Endothelial cell (in vitro differentiated cells): ENCODE measurements at regions not wholly inside any gene's neighbourhood (a gene's known extent, or its start where the extent isn't known, plus 50 kb on each side); places are given as distances from the start of the nearest gene placed in this dataset.

Experiments used
- DNase-seq: peaks from one replicate; pipeline ENCODE4 v3.0.0; 2021; ENCODE audit warnings: low spot score
- H3K27ac Mint-ChIP-seq: one replicate; pipeline ENCODE4 v1.8.0; 2021; ENCODE audit warnings: mixed read lengths, inconsistent platforms; ENCODE audit not compliant: unreplicated experiment
- H3K27me3 Mint-ChIP-seq: one replicate; pipeline ENCODE4 v1.8.0; 2021; ENCODE audit warnings: mild to moderate bottlenecking, moderate library complexity, mixed read lengths, inconsistent platforms; ENCODE audit not compliant: unreplicated experiment
- H3K36me3 Mint-ChIP-seq: one replicate; pipeline ENCODE4 v1.8.0; 2021; ENCODE audit warnings: mild to moderate bottlenecking, low read depth, mixed read lengths, inconsistent platforms; ENCODE audit not compliant: unreplicated experiment
- H3K4me1 Mint-ChIP-seq: one replicate; pipeline ENCODE4 v1.8.0; 2021; ENCODE audit warnings: mild to moderate bottlenecking, mixed read lengths, inconsistent platforms; ENCODE audit not compliant: unreplicated experiment
- H3K4me3 Mint-ChIP-seq: one replicate; pipeline ENCODE4 v1.8.0; 2021; ENCODE audit warnings: mild to moderate bottlenecking, mixed read lengths, inconsistent platforms; ENCODE audit not compliant: unreplicated experiment
- H3K9me3 Mint-ChIP-seq: one replicate; pipeline ENCODE4 v1.8.0; 2021; ENCODE audit warnings: mixed read lengths, inconsistent platforms; ENCODE audit not compliant: unreplicated experiment
- TF ChIP-seq, protein P1 (sequence below): fragments of 200-600 bp; sonication (generic); IDR thresholded peaks from one replicate; pipeline ENCODE4 v1.5.0; 2021; ENCODE audit warnings: antibody characterized with exemption; ENCODE audit not compliant: unreplicated experiment

- Mint-ChIP-seq H3K4me3 (no peak overlapping the region), H3K27me3 (no peaks in the 10 kb centered on the region), H3K4me1 (peaks cover 8% of the 10 kb centered on the region), H3K9me3 (no peaks in the 10 kb centered on the region), H3K27ac (no peak overlapping the region), H3K36me3 (no peaks in the 10 kb centered on the region)
- DNase-seq = no peak
- TF ChIP-seq, protein P1, sequence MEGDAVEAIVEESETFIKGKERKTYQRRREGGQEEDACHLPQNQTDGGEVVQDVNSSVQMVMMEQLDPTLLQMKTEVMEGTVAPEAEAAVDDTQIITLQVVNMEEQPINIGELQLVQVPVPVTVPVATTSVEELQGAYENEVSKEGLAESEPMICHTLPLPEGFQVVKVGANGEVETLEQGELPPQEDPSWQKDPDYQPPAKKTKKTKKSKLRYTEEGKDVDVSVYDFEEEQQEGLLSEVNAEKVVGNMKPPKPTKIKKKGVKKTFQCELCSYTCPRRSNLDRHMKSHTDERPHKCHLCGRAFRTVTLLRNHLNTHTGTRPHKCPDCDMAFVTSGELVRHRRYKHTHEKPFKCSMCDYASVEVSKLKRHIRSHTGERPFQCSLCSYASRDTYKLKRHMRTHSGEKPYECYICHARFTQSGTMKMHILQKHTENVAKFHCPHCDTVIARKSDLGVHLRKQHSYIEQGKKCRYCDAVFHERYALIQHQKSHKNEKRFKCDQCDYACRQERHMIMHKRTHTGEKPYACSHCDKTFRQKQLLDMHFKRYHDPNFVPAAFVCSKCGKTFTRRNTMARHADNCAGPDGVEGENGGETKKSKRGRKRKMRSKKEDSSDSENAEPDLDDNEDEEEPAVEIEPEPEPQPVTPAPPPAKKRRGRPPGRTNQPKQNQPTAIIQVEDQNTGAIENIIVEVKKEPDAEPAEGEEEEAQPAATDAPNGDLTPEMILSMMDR = no peak
Measured at GRCh38 chr17:14805348-14805747, 459.8 kb downstream of the PMP22 start.

- no peaks in the 10 kb centered on the region for H3K36me3 Mint-ChIP-seq
- H3K4me1 Mint-ChIP-seq = peaks cover 8% of the 10 kb centered on the region
- peak overlapping the region; percentile 85 for H3K27ac Mint-ChIP-seq
- H3K4me3 Mint-ChIP-seq = no peak overlapping the region
- DNase-seq = no peak
- TF ChIP-seq, protein P1 = no peak
- H3K27me3 Mint-ChIP-seq = no peaks in the 10 kb centered on the region
- no peaks in the 10 kb centered on the region for H3K9me3 Mint-ChIP-seq
Measured at GRCh38 chr17:14803826-14804225, 461.3 kb downstream of the PMP22 start.

DNA sequence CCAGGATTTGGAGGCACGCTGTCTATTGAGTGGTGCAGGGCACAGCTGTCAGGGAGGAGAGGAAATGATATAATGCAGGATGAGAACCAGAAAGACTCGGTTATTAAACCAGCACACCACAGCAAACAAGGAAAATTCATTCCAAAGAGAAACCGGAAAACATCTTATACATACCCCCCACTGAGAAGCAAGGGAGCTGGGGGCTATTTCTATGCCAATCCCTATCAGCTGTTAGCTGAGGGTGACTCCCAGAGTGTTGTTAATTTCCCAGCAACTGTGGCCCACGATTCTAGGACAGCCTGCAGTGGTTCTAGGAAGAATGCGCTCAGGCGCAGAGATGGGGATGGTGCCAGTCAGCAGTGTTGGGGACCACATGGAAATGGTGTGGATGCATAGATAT is 467.3 kb downstream of the PMP22 start:
- H3K27ac Mint-ChIP-seq = no peak overlapping the region
- no peak for DNase-seq
- H3K27me3 Mint-ChIP-seq = no peaks in the 10 kb centered on the region
- no peaks in the 10 kb centered on the region for H3K4me1 Mint-ChIP-seq
- TF ChIP-seq, protein P1 = no peak
- H3K4me3 Mint-ChIP-seq = no peak overlapping the region
- H3K9me3 Mint-ChIP-seq = no peaks in the 10 kb centered on the region
- no peaks in the 10 kb centered on the region for H3K36me3 Mint-ChIP-seq

DNA sequence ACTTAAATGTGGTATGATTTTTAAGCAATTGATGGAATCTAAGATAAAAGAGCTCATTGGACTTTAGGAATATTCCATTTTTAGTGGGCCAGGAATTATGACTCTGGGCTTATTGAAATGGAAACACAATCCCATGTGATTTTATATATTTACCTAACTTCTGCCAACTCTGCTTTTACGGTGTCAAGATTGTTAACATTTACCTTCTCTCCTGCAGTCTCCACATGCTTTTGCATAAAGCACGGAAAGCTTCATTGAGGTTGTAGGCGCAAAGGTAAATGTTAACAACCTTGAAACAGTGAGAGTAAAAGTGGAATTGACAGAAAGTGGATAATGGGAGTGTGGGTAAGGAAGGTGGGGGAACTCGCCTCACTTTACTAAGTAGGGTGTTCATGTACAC is 468.1 kb downstream of the PMP22 start:
- DNase-seq = no peak
- no peak overlapping the region for H3K27ac Mint-ChIP-seq
- peaks cover 3% of the 10 kb centered on the region for H3K4me1 Mint-ChIP-seq
- H3K27me3 Mint-ChIP-seq = no peaks in the 10 kb centered on the region
- no peaks in the 10 kb centered on the region for H3K9me3 Mint-ChIP-seq
- TF ChIP-seq, protein P1 = no peak
- H3K4me3 Mint-ChIP-seq = no peak overlapping the region
- no peaks in the 10 kb centered on the region for H3K36me3 Mint-ChIP-seq

DNA sequence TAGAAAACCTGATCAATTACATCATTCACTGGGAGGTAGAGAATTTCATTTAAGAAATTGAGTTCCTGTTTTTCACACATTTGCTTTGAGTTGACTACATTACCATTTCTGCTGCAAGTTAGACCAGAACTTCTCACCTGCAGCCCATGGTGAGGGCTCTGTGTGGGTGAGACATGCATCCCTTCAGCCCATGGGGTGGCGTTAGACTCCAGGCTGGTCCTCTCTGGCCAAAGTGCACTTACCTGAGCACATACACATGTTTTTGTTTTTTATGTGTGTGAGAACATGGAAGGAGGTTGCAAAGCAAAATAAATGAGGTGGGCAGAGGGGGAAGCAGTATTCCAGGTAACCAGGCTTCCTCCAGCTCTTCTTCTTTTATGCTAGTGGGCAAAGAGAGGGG is 470.2 kb downstream of the PMP22 start:
- H3K4me3 Mint-ChIP-seq = no peak overlapping the region
- H3K27me3 Mint-ChIP-seq = no peaks in the 10 kb centered on the region
- peaks cover 3% of the 10 kb centered on the region for H3K4me1 Mint-ChIP-seq
- H3K27ac Mint-ChIP-seq = no peak overlapping the region
- no peak for DNase-seq
- no peaks in the 10 kb centered on the region for H3K9me3 Mint-ChIP-seq
- no peaks in the 10 kb centered on the region for H3K36me3 Mint-ChIP-seq
- TF ChIP-seq, protein P1 = no peak
